ENCODE measurements at regions not wholly inside any gene's neighbourhood (a gene's known extent, or its start where the extent isn't known, plus 50 kb on each side); places are given as distances from the start of the nearest gene placed in this dataset.

- DNase-seq (ENCODE audit: low read depth), result no peak
These were observed 83.8 kb downstream of the AXIN2 start for GRCh38 chr17:65477600-65477999.

- DNase-seq (ENCODE audit: low read depth), result no peak
These were observed 86.8 kb downstream of the AXIN2 start for GRCh38 chr17:65474660-65475059.

- no peak for DNase-seq (ENCODE audit: low read depth)
These were observed 87.5 kb downstream of the AXIN2 start for GRCh38 chr17:65473985-65474384.

GRCh38 chr17:65473363-65473762 lies 88.1 kb downstream of the AXIN2 start:
- no peak for DNase-seq (ENCODE audit: low read depth)

GRCh38 chr17:65472666-65473309 lies 88.7 kb downstream of the AXIN2 start:
- DNase-seq (ENCODE audit: low read depth), result no peak

- no peak for DNase-seq (ENCODE audit: low read depth)
These were observed 90.7 kb downstream of the AXIN2 start for GRCh38 chr17:65470783-65471182.

- no peak for DNase-seq (ENCODE audit: low read depth)
These were observed 93.1 kb downstream of the AXIN2 start for GRCh38 chr17:65468321-65468720.

- DNase-seq (ENCODE audit: low read depth), result no peak
These were observed 94.3 kb downstream of the AXIN2 start for GRCh38 chr17:65467156-65467555.

GRCh38 chr17:65466547-65466946 lies 94.9 kb downstream of the AXIN2 start:
- DNase-seq (ENCODE audit: low read depth), result no peak

GRCh38 chr17:65463242-65463641 lies 98.2 kb downstream of the AXIN2 start:
- no peak for DNase-seq (ENCODE audit: low read depth)

- no peak for DNase-seq (ENCODE audit: low read depth)
These were observed 101.6 kb downstream of the AXIN2 start for GRCh38 chr17:65459677-65460347.

GRCh38 chr17:65457635-65458257 lies 103.7 kb downstream of the AXIN2 start:
- DNase-seq (ENCODE audit: low read depth), result no peak

- DNase-seq (ENCODE audit: low read depth), result no peak
These were observed 104.3 kb downstream of the AXIN2 start for GRCh38 chr17:65457183-65457582.

GRCh38 chr17:65456368-65457151 lies 104.9 kb downstream of the AXIN2 start:
- DNase-seq (ENCODE audit: low read depth), result no peak

GRCh38 chr17:65455972-65456343 lies 105.5 kb downstream of the AXIN2 start:
- DNase-seq (ENCODE audit: low read depth), result no peak

- DNase-seq (ENCODE audit: low read depth), result no peak
These were observed 106.1 kb downstream of the AXIN2 start for GRCh38 chr17:65455154-65455971.

GRCh38 chr17:65453204-65453931 lies 108.1 kb downstream of the AXIN2 start:
- no peak for DNase-seq (ENCODE audit: low read depth)

GRCh38 chr17:65449495-65449894 lies 112.0 kb downstream of the AXIN2 start:
- no peak for DNase-seq (ENCODE audit: low read depth)

- no peak for DNase-seq (ENCODE audit: low read depth)
These were observed 113.6 kb downstream of the AXIN2 start for GRCh38 chr17:65447823-65448222.

- no peak for DNase-seq (ENCODE audit: low read depth)
These were observed 114.5 kb downstream of the AXIN2 start for GRCh38 chr17:65446838-65447526.

- no peak for DNase-seq (ENCODE audit: low read depth)
These were observed 115.4 kb downstream of the AXIN2 start for GRCh38 chr17:65446043-65446442.
